Heart left ventricle (tissue), 13 donors: ENCODE measurements at regions not wholly inside any gene's neighbourhood (a gene's known extent, or its start where the extent isn't known, plus 50 kb on each side); places are given as distances from the start of the nearest gene placed in this dataset.

Experiments used
- POLR2A ChIP-seq, 2 donors: fragments of 450-650 bp; IDR thresholded peaks; one replicate each; pipeline ENCODE4 v1.6.1; 2017; ENCODE audit warnings: antibody characterized with exemption in 2 of 2, mild to moderate bottlenecking in 2 of 2, moderate library complexity in 2 of 2
- TF ChIP-seq, protein P1 (sequence below), 12 donors: fragments of 200-600 bp; sonication (generic) in 4 of 12; IDR thresholded peaks; one replicate each; pipeline versions ENCODE4 v1.5.0 to v1.8.0; 2018 to 2022; ENCODE audit warnings: antibody characterized with exemption in 12 of 12, mild to moderate bottlenecking in 5 of 12
- donor health status: ischemic (EF 13 %, LVEDD 7.1; RV severe dilation, severe dysfunction).
- donor health status: DM: no; HTN: yes; CAD: no.
- donor health status: DM: no; HTN: no; CAD: no.
- donor health status: ischemic (EF 25% LVEDD 6.9; RV normal size, moderate dysfunction).
- donor health status: ischemic (EF 25% LVEDD 5.7; RV mildly dilated, moderate dysfunction).
- donor health status: ischemic (EF 35%, LVEDD 5.7; RV mildly dilated, moderate dysfunction).
- donor health status: nonischemic (EF 11% LVEDD 7.7; RV severe dilation, severe dysfunction).
- donor health status: DM: yes; HTN: yes; CAD: no.
- donor health status: PGD.
- donor health status: ischemic (EF 29% LVEDD 5.4; RV normal size, mild dysfunction).
- donor health status: nonischemic (EF 23%, LVEDD 6.1; RV moderate dilation, normal function).

GRCh38 chr13:76769271-76769791, 116.9 kb downstream of the KCTD12 start:
- TF ChIP-seq, protein P1, sequence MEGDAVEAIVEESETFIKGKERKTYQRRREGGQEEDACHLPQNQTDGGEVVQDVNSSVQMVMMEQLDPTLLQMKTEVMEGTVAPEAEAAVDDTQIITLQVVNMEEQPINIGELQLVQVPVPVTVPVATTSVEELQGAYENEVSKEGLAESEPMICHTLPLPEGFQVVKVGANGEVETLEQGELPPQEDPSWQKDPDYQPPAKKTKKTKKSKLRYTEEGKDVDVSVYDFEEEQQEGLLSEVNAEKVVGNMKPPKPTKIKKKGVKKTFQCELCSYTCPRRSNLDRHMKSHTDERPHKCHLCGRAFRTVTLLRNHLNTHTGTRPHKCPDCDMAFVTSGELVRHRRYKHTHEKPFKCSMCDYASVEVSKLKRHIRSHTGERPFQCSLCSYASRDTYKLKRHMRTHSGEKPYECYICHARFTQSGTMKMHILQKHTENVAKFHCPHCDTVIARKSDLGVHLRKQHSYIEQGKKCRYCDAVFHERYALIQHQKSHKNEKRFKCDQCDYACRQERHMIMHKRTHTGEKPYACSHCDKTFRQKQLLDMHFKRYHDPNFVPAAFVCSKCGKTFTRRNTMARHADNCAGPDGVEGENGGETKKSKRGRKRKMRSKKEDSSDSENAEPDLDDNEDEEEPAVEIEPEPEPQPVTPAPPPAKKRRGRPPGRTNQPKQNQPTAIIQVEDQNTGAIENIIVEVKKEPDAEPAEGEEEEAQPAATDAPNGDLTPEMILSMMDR (IDR thresholded peaks at IDR 0.05), result no peak
- no peak for TF ChIP-seq POLR2A (IDR thresholded peaks at IDR 0.05)
